ENCODE measurements at regions not wholly inside any gene's neighbourhood (a gene's known extent, or its start where the extent isn't known, plus 50 kb on each side); places are given as distances from the start of the nearest gene placed in this dataset.

DNA sequence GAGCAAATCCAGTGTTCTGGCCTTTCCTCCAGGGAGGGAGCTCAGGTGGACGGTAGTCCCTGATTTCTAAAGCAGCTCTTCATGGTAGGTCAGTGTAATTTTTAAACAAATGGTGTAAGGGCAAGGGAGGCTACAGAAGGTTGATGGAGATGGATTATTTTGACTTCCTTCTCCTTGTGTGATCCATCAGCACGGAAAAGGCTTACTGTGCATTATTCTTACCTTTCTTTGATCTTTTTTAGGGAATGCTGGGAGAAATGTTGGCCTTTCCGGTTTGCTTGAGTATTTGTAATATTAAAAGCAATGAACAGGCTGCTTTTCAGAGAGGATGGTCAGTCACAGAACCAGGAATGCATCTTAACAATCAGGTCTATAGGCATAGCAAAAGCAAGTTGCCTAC, 487.0 kb upstream of the BTBD3 start (continued):
- TF ChIP-seq, protein P1, sequence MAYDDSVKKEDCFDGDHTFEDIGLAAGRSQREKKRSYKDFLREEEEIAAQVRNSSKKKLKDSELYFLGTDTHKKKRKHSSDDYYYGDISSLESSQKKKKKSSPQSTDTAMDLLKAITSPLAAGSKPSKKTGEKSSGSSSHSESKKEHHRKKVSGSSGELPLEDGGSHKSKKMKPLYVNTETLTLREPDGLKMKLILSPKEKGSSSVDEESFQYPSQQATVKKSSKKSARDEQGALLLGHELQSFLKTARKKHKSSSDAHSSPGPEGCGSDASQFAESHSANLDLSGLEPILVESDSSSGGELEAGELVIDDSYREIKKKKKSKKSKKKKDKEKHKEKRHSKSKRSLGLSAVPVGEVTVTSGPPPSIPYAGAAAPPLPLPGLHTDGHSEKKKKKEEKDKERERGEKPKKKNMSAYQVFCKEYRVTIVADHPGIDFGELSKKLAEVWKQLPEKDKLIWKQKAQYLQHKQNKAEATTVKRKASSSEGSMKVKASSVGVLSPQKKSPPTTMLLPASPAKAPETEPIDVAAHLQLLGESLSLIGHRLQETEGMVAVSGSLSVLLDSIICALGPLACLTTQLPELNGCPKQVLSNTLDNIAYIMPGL (CRISPR knock-in tag; IDR thresholded peaks at IDR 0.05): no peak
- TF ChIP-seq NFYB (CRISPR knock-in tag; conservative IDR thresholded peaks at IDR 0.05; ENCODE audit: low read depth) (no peak), TEAD1 (CRISPR knock-in tag; IDR thresholded peaks at IDR 0.05) (no peak)

DNA sequence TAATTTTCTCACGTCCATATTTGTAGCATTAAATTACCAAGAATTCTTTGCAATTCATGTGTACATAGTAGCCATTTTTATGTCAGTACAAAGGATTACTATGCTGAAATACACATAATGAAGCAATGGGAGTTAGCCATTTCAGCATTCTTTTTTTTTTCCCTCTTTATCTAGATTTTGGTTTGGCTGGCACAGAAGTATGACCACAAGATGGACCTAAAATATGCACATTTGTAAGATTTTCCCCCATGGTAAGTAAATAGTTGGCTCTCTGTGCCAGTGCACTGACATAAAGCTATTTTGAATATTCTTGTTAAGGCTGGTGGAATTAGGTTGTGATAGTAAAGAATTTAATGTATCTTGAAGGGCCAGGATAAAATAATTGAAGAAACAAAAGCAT, 486.1 kb upstream of the BTBD3 start:
- peaks cover 16% of the 10 kb centered on the region for H3K4me1 Mint-ChIP-seq
- TF ChIP-seq GABPB1 (CRISPR knock-in tag; IDR thresholded peaks at IDR 0.05): no peak
- no peak for TF ChIP-seq MXD4 (CRISPR knock-in tag; IDR thresholded peaks at IDR 0.05; ENCODE audit: borderline replicate concordance)
- TF ChIP-seq SOX15 (CRISPR knock-in tag; IDR thresholded peaks at IDR 0.05): no peak
- TF ChIP-seq, protein P2, sequence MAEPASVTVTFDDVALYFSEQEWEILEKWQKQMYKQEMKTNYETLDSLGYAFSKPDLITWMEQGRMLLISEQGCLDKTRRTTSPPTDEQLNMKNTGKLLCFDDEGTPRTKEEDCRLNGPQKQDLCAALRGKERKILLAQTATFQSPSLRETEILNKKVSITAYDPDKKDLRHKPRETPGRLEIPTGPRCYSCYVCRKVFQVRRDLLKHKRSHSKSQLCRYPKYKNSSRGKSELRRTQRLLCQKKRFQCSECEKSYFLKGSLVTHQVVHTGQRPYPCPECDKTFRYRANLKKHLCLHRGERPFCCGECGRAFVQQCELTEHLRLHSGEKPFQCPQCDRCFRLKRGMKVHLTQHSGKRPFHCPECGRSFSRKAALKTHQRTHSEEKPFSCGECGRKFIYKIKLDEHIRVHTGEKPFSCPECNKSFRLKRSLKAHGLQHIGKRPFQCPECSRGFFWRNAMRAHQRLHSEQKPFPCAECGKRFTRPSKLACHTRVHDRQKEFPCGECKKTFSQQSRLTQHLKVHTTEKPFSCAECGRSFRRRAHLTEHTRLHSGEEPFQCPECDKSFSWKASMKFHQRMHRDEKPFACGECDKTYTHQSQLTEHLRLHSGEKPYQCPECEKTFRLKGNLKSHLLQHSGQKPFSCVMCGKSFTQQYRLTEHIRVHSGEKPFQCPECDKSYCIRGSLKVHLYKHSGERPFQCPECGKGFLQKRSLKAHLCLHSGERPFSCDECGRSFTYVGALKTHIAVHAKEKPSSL (CRISPR knock-in tag; conservative IDR thresholded peaks at IDR 0.05): no peak
- TF ChIP-seq SP1 (CRISPR knock-in tag; conservative IDR thresholded peaks at IDR 0.05): no peak
- no peak for TF ChIP-seq ZNF423 (CRISPR knock-in tag; IDR thresholded peaks at IDR 0.05)
- TF ChIP-seq, protein P3, sequence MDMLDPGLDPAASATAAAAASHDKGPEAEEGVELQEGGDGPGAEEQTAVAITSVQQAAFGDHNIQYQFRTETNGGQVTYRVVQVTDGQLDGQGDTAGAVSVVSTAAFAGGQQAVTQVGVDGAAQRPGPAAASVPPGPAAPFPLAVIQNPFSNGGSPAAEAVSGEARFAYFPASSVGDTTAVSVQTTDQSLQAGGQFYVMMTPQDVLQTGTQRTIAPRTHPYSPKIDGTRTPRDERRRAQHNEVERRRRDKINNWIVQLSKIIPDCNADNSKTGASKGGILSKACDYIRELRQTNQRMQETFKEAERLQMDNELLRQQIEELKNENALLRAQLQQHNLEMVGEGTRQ (CRISPR knock-in tag; IDR thresholded peaks at IDR 0.05): no peak
- no peak for DNase-seq (ENCODE audit: low spot score)
- peaks cover 27% of the 10 kb centered on the region for H3K36me3 Mint-ChIP-seq
- H3K4me3 Mint-ChIP-seq: no peak overlapping the region
- no peak for ATAC-seq
- H3K9me3 Mint-ChIP-seq: peaks cover 25% of the 10 kb centered on the region
- no peaks in the 10 kb centered on the region for H3K27me3 Mint-ChIP-seq (ENCODE audit: low read depth)
- ChIA-PET CTCF (no interaction called here), POLR2A (no interaction called here)
- no peak overlapping the region for H3K27ac Mint-ChIP-seq

DNA sequence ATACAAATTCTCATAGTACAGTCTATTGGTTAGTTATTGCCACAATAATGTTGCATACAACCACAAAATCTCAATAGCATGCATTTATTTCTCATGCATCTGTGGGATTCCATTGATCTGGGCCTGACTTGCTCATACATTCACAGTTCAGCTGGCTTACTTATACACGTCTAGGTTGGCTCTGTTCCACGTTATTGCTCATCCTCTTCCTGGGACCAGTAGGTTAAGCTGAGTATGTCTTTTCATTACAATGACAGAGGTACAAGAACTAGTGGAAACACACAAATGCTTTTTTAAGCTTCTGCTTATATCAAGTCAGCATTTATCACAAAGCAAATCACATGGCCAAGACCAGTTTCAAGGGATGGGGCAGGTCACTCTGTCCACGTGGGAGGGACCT, 485.3 kb upstream of the BTBD3 start:
- Mint-ChIP-seq H3K36me3 (peaks cover 35% of the 10 kb centered on the region), H3K27me3 (ENCODE audit: low read depth) (no peaks in the 10 kb centered on the region), H3K4me3 (no peak overlapping the region), H3K4me1 (peaks cover 16% of the 10 kb centered on the region), H3K27ac (no peak overlapping the region), H3K9me3 (peaks cover 33% of the 10 kb centered on the region)
- ChIA-PET POLR2A (no interaction called here), CTCF (no interaction called here)
- no peak for DNase-seq (ENCODE audit: low spot score)
- ATAC-seq: no peak
- TF ChIP-seq TEAD1 (CRISPR knock-in tag; IDR thresholded peaks at IDR 0.05): no peak
- TF ChIP-seq, protein P4, sequence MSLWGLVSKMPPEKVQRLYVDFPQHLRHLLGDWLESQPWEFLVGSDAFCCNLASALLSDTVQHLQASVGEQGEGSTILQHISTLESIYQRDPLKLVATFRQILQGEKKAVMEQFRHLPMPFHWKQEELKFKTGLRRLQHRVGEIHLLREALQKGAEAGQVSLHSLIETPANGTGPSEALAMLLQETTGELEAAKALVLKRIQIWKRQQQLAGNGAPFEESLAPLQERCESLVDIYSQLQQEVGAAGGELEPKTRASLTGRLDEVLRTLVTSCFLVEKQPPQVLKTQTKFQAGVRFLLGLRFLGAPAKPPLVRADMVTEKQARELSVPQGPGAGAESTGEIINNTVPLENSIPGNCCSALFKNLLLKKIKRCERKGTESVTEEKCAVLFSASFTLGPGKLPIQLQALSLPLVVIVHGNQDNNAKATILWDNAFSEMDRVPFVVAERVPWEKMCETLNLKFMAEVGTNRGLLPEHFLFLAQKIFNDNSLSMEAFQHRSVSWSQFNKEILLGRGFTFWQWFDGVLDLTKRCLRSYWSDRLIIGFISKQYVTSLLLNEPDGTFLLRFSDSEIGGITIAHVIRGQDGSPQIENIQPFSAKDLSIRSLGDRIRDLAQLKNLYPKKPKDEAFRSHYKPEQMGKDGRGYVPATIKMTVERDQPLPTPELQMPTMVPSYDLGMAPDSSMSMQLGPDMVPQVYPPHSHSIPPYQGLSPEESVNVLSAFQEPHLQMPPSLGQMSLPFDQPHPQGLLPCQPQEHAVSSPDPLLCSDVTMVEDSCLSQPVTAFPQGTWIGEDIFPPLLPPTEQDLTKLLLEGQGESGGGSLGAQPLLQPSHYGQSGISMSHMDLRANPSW (CRISPR knock-in tag; conservative IDR thresholded peaks at IDR 0.05; ENCODE audit: low read depth): no peak
- TF ChIP-seq FOXJ3 (CRISPR knock-in tag; IDR thresholded peaks at IDR 0.05; ENCODE audit: borderline replicate concordance): no peak
- TF ChIP-seq, protein P5, sequence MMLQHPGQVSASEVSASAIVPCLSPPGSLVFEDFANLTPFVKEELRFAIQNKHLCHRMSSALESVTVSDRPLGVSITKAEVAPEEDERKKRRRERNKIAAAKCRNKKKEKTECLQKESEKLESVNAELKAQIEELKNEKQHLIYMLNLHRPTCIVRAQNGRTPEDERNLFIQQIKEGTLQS (CRISPR knock-in tag; conservative IDR thresholded peaks at IDR 0.05): no peak
- TF ChIP-seq FOXP1 (CRISPR knock-in tag; IDR thresholded peaks at IDR 0.05; ENCODE audit: borderline replicate concordance): no peak
- TF ChIP-seq ZNF263 (CRISPR knock-in tag; IDR thresholded peaks at IDR 0.05; ENCODE audit: low read depth): no peak
- TF ChIP-seq, protein P3 (CRISPR knock-in tag; IDR thresholded peaks at IDR 0.05): no peak
